T-helper 2 cell (primary cell): ENCODE measurements at regions not wholly inside any gene's neighbourhood (a gene's known extent, or its start where the extent isn't known, plus 50 kb on each side); places are given as distances from the start of the nearest gene placed in this dataset.
"Not testable (repeated sequence)": the region's sequence is repeated elsewhere in the genome, so short reads cannot be mapped to it uniquely, and the experiment has no call there.

ENCODE experiments used
- DNase-seq, 5 experiments: peaks; one replicate each; pipeline versions ENCODE4 v3.0.0 to v3.0.0-alpha.2; 2012 to 2022

DNA sequence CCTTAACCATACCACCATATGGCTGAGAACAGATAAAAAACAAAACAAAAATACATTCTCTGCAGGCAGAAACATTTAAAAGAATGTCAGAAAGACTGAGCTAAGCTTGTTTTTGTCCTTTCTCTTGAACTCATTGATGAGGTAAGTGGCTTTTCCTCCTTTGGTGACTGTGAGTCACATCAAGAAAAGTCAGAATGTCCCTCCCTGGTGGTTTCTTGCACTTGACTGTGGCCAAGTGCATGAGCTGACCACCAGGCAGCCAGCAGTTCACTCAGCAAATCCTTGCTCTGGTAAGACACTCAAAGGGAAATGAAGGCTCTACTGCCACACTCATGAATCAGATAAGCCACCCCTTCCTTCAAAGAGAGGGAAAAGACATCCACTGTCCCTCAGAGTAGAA, 970.9 kb downstream of the TAF11L14 start:
- DNase-seq = peak in 1 of 5 experiments; percentile 2

DNA sequence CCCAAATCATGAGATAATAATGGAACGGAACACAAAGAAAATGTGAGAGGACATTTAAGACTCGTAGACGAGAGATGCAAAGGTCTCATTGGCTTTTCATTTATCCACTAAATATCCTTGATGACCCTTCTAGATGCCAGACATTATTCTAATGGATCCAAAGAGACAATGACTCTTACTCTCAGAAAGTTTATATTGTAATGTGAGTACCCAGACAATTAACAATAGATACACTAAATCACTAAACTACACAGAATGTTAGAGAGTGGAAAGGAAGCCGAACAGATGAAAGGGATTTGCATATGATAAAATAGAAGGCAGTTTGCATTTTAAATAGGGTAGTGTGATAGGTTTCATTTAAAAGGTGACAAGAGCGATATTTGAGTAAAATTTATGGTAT, 973.3 kb downstream of the TAF11L14 start:
- DNase-seq = no peak

DNA sequence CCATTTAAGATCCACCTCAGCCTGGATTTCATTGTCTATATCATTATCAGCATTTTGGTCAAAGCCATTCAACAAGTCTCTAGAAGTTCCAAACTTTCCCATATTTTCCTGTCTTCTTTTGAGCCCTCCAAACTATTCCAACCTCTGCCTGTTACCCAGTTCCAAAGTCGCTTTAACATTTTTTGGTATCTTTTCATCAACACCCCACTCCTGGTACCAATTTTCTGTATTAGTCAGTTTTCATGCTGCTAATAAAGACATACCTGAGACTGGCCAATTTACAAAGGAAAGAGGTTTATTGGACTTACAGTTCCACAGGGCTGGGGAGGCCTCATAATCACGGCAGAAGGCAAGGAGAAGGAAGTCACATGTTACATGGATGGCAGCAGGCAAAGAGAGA, 982.9 kb downstream of the TAF11L14 start:
- not testable (repeated sequence) for DNase-seq

DNA sequence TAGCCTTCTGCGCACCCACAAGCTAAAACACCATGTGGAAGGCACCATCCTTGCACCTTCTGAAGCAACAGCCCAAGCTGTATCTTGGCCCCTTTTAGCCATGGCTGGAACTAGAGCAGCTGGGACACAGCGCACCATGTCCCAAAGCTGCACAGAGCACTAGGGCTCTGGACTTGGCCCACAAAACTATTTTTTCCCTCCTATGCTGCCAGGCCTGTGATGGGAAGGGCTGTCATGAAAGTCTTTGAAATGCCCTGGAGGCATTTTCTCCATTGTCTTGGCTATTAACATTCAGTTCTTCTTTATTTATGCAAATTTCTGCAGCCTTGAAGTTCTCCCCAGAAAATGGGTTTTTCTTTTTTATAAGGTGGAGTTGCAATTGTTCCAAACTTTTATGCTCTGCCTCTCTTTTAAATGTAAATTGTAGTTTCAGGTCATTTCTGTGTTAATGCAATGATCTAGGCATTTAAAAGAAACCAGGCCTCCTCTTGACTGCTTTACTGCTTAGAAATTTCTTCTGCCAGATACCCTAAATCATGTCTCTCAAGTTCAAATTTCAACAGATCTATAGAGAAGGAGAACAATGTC, 996.3 kb downstream of the TAF11L14 start:
- DNase-seq = no peak

DNA sequence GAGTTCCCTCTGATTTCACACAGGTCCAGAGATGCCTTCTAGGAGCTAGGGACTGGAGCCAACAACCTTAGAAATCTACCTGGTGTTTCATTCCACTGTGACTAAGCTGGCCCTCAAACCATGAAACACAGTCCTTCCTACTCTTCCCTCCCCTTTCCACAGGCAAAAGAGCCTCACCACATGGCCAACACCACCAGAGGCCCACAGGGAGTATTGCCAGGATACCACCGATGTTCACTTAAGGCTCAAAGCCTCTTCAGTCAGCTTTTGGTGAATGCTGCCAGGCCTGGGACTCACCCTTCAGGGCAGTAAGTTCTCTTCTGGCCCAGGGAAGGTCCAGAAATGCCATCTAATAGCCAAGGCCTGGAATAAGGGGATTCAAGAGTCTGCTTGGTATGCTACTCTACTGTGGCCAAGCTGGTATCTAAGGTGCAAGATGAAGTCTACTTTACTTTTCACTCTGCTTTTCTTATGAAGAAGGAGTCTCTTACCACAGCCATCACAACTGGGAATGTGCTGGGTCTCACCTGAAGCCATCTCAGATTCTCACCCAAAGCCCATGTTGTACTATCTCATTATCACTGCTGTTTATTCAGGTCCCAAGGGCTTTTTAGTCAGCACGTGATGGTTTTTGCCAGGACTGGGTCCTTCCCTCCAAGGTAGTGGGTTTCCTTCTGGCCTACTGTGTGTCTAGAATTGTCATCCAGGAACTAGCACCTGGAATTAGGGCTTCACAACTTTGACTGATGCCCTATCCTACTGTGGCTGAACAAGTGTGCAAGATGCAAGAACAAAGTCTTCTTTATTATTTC, 1018.4 kb downstream of the TAF11L14 start:
- no peak for DNase-seq

DNA sequence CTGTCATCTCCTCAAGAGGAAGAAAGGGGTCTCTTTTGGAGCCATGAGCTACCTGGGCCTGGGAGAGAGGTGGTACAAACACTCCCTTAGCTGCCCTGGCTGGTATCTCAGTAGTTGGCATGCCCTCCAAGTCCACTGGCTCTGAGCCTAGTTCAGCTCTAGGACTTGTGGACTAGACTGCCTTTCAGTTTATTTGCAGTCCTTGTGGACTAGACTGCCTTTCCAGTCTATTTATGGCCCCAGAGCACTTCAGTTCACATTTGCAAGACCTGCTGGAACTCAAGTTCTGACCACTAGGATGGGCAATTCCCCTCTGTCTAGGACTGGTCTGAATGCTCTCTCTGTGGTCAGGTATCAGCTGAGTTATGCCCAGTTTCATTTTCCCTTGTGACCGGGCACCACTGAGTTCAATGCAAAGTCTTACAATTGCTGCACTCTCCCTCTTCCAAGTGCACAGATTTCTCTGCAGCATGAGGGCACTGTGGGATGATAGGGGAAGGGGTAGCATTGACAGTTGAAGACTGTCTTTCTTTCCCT, 1019.0 kb downstream of the TAF11L14 start:
- DNase-seq = no peak

DNA sequence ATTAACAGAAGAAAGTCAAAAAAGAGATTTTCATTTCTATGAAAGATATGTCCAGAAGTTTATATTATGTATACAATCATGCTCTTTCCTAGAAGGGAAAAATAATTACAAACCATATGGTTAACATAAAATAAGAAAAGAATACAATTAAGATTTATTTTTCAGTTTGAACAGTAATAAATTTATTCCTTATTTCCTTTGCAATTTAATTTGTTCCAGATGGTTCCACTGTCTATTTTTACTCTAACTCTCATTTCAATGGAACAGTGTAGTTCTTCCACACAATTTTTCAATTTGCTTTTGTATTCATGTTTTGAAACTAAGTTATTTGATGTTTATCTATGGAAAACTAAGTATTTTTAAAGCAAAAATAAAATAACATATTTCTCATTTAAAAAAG, 1026.3 kb downstream of the TAF11L14 start:
- DNase-seq = no peak

DNA sequence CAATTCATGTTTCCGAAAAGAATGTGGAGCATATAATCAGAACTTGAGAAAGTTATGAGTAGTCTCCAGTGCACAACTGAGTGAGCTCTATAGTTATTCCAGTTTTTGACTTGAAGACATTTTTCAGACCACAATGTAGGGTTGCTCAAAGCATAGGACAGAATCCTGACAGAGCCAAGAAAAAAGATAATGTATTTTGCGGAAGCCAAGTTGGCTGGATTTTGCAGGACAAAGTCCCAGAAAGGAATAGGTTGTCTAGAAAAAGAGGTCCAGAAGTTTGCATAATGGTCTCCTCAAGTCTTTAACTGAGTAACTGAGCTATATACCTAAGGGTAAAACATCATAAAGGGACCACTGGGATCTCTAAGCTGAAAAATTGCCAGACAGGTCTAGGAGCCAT, 1028.0 kb downstream of the TAF11L14 start:
- no peak for DNase-seq

DNA sequence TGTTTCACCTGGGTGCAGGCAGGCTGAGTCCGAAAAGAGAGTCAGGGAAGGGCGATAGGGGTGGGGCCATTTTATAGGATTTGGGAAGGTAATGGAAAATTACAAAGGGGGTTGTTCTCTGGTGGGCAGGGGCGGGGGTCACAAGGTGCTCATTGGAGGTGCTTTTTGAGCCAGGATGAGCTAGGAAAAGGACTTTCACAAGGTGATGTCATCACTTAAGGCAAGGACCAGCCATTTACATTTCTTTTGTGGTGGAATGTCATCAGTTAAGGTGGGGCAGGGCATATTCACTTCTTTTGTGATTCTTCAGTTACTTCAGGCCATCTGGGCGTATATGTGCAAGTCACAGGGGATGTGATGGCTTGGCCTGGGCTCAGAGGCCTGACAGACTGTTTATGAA, 1040.0 kb downstream of the TAF11L14 start:
- not testable (repeated sequence) for DNase-seq

DNA sequence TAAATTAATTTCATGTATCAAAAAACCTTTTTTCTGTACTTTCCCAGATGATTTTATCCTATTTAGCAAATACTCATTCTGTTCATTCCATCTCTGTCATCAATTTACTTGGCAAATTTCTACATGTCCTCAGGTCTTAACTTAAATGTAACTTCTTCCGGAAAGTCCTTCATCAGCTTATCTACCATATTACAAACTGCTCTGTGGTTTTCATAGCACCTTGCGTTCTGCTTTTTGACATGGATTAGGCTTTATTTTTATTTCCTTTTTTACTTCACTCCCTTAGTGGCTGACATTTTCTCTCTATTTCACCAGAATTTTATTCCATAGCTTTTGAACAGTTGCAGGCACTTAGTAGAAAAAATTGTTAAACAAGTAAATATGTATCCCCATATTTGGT, 1040.8 kb downstream of the TAF11L14 start:
- DNase-seq = no peak

DNA sequence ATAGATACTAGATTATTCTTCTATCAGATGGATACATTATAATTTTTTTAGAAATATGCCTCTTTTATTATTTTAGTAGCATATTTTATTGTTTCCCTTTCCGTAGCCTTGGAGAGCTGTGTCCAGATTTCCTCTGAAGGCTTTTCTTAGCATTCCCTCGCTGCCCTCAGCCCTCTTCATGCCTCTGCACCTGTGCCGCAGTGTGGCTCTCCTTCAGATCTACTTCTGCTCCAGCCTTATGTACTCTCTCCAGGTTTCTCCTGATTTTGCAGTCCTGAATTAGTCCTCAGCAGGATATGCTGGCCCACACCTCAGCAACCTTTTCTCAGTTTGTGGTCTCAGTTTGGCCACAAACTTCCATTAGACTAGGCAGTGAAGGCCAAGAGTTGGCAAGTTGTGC, 1052.0 kb downstream of the TAF11L14 start:
- DNase-seq = no peak

DNA sequence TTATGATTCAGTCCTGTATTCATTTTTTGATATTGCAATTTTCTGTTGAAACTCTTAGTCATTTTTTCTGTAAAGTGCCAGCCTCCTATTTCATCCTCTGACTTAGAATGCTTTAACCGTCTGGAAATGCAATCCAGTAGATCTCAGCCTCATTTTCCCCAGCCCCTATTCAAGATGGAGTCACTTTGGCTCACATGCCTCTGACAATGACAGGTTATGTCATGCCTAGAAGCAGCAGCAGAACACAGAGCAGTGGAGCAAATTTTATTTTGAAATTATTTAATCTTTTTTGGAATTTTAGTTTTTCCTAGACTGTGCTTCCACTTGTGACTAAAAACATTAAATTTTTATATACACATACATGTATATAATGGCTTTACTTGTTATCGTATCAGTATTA, 1053.2 kb downstream of the TAF11L14 start:
- no peak for DNase-seq

DNA sequence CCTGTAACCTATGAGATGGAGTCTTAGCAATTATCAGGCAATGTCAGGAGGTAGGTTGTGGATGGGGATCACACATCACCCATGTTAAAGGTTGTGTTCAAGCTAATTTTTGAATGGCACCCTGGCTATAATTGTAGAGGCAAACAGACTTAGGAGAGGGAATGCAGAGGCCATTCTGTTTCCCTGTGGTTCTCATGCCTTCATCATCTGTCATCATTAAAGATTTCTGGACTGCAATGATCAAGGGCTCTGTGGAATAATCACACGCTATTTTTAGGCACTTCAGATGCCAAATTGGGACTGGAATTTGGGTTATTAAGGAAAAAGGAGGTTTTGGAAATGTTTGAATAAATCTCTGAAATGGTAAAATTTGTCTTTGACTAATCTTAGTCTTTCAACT, 1065.4 kb downstream of the TAF11L14 start:
- DNase-seq = no peak

DNA sequence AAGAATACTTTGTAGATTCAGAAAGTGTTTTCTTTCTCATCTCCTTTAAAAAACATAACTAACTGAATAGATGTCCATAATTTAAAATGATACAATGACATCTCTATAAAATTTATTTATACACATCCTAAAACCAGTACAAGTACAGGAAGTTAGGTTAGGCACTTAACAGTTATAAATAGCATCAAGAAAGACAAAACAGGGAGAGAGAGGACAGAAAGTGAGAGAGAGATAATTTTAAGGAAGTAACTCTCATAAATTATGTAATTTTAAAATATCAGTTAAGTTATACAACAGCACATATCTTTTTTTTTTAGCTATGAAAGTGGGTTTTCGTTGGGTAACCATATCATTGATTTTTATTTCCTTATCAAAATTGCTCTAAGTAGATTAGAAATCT, 1068.6 kb downstream of the TAF11L14 start:
- no peak for DNase-seq

DNA sequence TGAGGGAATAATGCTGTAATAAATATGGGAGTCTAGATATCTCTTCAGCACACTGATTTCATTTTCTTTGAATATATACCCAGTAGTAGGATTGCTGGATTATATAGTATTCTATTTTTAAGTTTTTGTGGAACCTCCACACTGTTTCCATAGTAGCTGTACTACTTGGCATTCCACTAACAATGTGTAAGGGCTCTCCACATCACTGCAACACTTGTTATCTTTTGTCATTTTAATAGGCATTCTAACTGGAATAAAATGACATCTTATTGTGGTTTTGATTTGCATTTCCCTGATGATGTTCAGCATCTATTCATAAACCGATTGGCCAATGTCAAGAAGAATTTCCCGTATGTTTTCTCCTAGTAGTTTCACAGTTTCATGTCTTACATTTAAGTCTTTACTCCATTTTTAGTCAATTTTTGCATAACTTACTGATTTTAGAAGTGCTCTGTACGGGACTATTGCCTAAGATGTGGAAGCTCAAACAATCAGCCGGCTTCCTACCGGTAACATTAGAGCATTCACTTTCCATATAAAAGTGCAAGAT, 1078.8 kb downstream of the TAF11L14 start:
- DNase-seq = no peak

DNA sequence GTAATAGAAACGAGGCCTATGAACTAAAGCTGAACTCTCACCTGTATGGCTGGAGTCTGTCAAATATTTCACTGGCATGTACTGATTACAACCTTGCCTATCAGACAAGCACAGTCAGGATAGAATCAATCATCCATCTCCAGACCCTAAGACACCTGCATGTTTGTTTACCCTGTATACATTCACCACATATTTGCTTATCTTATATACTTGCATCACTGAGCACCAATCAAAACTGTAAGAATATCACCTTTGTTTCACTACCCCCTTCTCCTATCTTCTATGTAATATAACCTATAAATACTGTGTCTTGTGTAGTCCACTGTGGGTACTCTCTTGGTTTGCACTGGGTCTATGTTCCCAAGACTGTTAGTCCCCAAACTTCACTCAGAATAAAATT, 1085.7 kb downstream of the TAF11L14 start:
- DNase-seq = no peak

DNA sequence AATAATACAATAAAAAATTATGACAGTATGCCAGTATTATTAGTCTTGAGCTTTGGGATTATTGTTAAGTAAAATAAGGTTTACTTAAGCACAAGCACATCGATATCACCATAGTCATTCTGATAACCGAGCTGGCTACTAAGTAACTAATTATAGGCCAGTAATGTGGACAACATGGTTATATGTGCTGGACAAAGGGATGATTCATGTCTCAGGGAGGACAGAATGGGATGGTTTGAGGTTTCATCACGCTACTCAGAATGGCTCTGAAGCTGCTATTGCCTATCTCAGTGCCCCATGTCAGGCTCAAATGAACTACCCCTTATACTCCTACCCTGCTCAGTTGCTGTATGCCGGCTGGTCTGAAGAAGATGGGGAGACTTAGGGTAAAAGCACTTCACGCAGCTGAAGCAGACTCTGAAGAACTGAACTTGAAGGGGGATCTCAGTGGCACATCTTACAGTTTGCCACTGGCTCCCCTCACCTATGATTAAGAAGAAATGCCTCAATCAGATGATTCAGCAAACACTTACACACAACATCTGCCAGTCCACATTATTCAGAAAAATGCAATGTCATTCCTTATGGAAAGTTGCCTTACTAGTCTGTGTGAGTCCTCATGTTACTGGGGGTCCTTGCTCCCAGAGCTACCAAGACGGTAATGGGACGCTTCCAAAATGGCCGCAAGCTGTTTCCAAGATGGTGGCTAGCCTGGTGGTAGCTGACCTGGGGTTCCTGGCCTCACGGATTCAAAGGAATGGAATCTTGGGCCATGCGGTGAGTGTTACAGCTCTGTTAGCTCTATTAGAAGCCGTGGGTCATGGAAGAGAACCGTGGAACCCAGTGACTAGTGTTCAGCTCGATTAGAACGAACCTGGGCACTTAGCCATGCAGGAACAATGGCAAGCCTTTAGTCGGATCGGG, 1098.6 kb downstream of the TAF11L14 start:
- DNase-seq = no peak

DNA sequence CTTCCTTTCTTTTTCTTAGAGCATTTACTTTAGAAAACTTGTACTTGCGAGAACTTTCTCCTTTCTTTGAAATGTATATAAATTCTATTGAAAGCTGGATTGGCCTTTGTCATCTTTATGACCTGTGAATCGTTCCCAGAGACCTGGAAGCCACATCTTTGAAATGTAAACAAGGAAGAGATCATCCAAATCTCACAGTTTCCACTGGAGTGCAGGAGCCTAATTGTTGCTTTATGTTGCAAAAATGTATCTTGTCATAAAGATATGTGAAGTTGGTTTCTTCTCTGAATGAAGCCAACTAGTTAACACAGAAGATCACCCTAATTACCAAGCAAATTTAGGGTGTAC, 1101.8 kb downstream of the TAF11L14 start:
- no peak for DNase-seq

DNA sequence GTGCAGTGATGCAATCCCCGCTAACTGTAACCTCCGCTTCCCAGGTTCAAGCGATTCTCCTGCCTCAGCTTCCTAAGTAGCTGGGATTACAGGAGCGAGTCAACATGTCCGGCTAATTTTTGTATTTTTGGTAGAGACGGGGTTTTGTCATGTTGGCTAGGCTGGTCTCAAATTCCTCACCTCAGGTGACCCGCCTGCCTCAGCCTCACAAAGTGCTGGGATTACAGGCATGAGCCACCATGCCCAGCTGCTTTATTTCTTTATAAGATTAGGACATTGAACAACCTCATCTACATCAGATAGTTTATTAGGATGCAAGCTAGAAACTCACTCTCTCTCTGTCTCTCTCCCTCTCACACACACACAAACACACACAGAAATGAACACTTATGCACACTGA, 1102.5 kb downstream of the TAF11L14 start:
- DNase-seq = not testable (repeated sequence)

DNA sequence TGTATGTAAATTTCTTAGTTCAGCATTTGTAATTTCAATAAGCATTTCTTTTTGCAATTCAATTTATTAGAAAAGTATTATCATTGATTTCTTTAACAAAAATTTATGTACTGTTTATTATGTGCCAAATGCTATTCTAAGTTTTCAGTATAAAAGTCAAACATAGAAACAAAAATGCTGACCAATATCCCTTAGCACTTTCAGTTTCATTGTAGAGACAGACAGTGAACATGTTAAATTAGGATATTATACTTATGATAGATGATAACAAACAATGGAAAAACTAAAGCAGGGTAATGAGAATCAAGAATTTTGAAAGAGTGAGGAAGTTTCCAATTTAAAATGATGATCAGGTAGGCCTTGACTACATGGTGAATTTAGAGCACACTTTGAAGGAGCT, 1106.0 kb downstream of the TAF11L14 start:
- no peak for DNase-seq

DNA sequence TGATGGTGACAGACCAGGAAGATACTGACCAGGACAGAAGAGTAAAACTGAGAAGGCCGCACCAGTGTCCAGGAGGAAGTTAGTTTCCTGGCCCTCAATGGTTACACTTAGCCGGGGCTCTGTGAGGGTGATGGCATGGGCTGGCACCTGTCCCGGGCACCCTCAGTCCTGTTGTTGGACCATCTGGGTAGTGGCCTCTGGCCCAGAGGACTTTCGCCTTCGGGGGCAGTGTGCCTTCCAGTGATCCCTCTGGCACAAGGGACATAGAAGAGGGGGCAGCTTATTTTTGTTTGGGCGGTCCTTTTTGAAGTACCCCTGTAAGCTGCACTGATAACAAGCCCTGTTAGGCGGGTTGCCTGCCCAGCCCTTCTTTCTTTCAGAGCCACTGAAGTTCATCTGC, 1108.6 kb downstream of the TAF11L14 start:
- DNase-seq = no peak

DNA sequence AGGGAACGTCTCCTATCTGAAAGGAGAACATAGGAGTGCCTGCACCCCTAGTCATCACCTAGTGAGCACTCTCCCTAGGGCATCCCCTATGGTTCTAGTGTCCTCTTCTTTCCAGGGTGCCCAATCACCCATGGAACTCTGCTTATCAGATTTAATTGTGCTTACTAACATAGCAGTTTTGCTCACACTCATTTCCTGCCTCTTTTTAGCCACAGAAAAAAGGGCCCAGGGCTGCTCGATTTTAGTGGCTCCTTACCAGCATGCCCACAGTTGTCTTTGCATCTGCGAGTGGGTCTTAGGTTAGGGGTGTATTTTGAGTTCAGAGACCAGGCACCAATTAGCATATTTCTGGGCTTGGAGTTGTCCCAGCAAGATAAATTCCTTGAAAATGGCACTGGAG, 1110.2 kb downstream of the TAF11L14 start:
- peak in 1 of 5 experiments; percentile 80 for DNase-seq
